ENCODE measurements at regions not wholly inside any gene's neighbourhood (a gene's known extent, or its start where the extent isn't known, plus 50 kb on each side); places are given as distances from the start of the nearest gene placed in this dataset.

- Histone ChIP-seq H3F3A (replicated peaks; ENCODE audit: low read depth) (no peaks in the 10 kb centered on the region), H3K4me2 (no peak overlapping the region), H3K9me2 (ENCODE audit: insufficient read depth) (no peaks in the 10 kb centered on the region), H3K4me1 (ENCODE audit: insufficient read depth) (no peaks in the 10 kb centered on the region), H2AFZ (no peak overlapping the region), H3K79me2 (replicated peaks; ENCODE audit: insufficient read depth) (no peaks in the 10 kb centered on the region), H3K27ac (ENCODE audit: low read depth) (no peak overlapping the region), H3K27me3 (ENCODE audit: insufficient read depth) (no peaks in the 10 kb centered on the region), H3K4me3 (no peak overlapping the region), H3K36me3 (ENCODE audit: insufficient read depth) (no peaks in the 10 kb centered on the region), H4K20me1 (replicated peaks; ENCODE audit: insufficient read depth) (no peaks in the 10 kb centered on the region)
- Mint-ChIP-seq H3K4me1 (no peaks in the 10 kb centered on the region), H3K9me3 (0 out of 3 replicates have a peak, but pooled peaks cover under 1% of the 10 kb centered on the region), H3K4me3 (no peak overlapping the region), H3K27me3 (ENCODE audit: insufficient read depth, low read depth, poor library complexity) (no peaks in the 10 kb centered on the region), H3K36me3 (ENCODE audit: low read depth) (no peaks in the 10 kb centered on the region; the same call in 2 of the 3 replicates), H3K27ac (no peak overlapping the region)
- no peak for ATAC-seq
- TF ChIP-seq CTCF (conservative IDR thresholded peaks at IDR 0.05; ENCODE audit: low read depth in 2 of 2) (no peak), EZH2 (IDR thresholded peaks at IDR 0.05; ENCODE audit: low read depth, unreplicated experiment) (no peak), STAT1 (IDR thresholded peaks at IDR 0.05; ENCODE audit: unreplicated experiment) (no peak), JUNB (IDR thresholded peaks at IDR 0.05; ENCODE audit: unreplicated experiment) (no peak), ZNF331 (CRISPR knock-in tag; IDR thresholded peaks at IDR 0.05; ENCODE audit: low read depth) (no peak), NANOG (IDR thresholded peaks at IDR 0.05; ENCODE audit: borderline replicate concordance) (no peak), ZNF114 (CRISPR knock-in tag; IDR thresholded peaks at IDR 0.05) (no peak), REST (IDR thresholded peaks at IDR 0.05; ENCODE audit: unreplicated experiment) (no peak), ZNF462 (CRISPR knock-in tag; IDR thresholded peaks at IDR 0.05) (no peak), ETS1 (IDR thresholded peaks at IDR 0.05) (no peak), POLR2AphosphoS5 (IDR thresholded peaks at IDR 0.05; ENCODE audit: low read depth) (no peak), CREB1 (CRISPR knock-in tag; IDR thresholded peaks at IDR 0.05; ENCODE audit: low read depth) (no peak), EZH2phosphoT487 (IDR thresholded peaks at IDR 0.05; ENCODE audit: unreplicated experiment) (no peak)
- no peak for DNase-seq (ENCODE audit: low spot score)
Observed at GRCh38 chr13:79765331-79765730, 284.4 kb downstream of the NDFIP2 start.

Data from GM23338 (cell line).